Esophagus muscularis mucosa (tissue), 3 donors: ENCODE measurements at regions not wholly inside any gene's neighbourhood (a gene's known extent, or its start where the extent isn't known, plus 50 kb on each side); places are given as distances from the start of the nearest gene placed in this dataset.

Experiments
- CTCF ChIP-seq, 3 experiments: fragments of 200-600 bp in 2 of 3; fragments of 450-650 bp in 1 of 3; sonication (generic) in 2 of 3; IDR thresholded peaks; one replicate each; pipeline ENCODE4 v1.5.1; 2017 to 2019; ENCODE audit warnings: antibody characterized with exemption in 3 of 3, mild to moderate bottlenecking in 2 of 3, moderate library complexity in 1 of 3
- POLR2A ChIP-seq: fragments of 450-650 bp; IDR thresholded peaks from one replicate; pipeline ENCODE4 v1.6.1; 2017; ENCODE audit warnings: antibody characterized with exemption, moderate library complexity, mild to moderate bottlenecking, low read depth

- TF ChIP-seq CTCF (IDR thresholded peaks at IDR 0.05), result no peak
- no peak for TF ChIP-seq POLR2A
Observed at GRCh38 chr6:62492192-62492822, 206.3 kb upstream of the KHDRBS2 start.
